SU-DHL-6 (cell line): ENCODE measurements at regions not wholly inside any gene's neighbourhood (a gene's known extent, or its start where the extent isn't known, plus 50 kb on each side); places are given as distances from the start of the nearest gene placed in this dataset.

Source experiments
- CTCF ChIP-seq: fragments of 200-600 bp; sonication (generic); IDR thresholded peaks from one replicate; pipeline ENCODE4 v1.5.1; 2017; ENCODE audit warnings: antibody characterized with exemption, mild to moderate bottlenecking, low read length, moderate library complexity; ENCODE audit not compliant: insufficient read depth, poor library complexity, severe bottlenecking
- EZH2phosphoT487 ChIP-seq: fragments of 200-600 bp; sonication (generic), shearing (Covaris generic); conservative IDR thresholded peaks from 2 replicates; pipeline ENCODE4 v1.6.1; 2018; ENCODE audit warnings: mild to moderate bottlenecking, antibody characterized with exemption, low read length, moderate library complexity, mixed read lengths

- TF ChIP-seq CTCF, result no peak
- no peak for TF ChIP-seq EZH2phosphoT487
Observed at GRCh38 chr9:87059772-87060171, 112.5 kb upstream of the GAS1 start.
